Central memory CD4-positive, alpha-beta T cell (primary cell): ENCODE measurements at regions not wholly inside any gene's neighbourhood (a gene's known extent, or its start where the extent isn't known, plus 50 kb on each side); places are given as distances from the start of the nearest gene placed in this dataset.

Experiments
- DNase-seq: peaks from one replicate; pipeline ENCODE4 v3.0.0; 2022

DNA sequence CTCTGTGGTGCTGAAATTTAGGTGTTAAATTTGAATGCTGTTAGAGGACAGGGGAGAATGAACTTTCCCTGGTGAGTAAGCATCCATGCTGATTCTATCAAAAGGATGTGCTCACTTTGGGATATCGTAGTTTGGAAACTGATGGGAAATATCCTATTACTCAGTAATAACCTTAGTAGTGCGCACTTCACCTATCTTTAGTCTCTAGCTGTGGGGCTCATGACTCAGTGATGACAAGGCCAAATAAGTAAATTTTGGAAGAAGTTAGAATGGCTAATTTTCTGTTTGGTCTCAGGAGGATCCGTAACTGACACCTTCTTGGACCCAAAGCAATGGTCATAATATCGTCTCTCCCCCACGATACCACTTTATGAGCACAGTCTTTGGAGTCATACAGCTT lies 448.4 kb downstream of the PSAT1 start:
- no peak for DNase-seq

- no peak for DNase-seq
Observed at GRCh38 chr9:78746010-78746409, 449.1 kb downstream of the PSAT1 start.

- DNase-seq, result no peak
Observed at GRCh38 chr9:78753039-78753438, 456.1 kb downstream of the PSAT1 start.

DNA sequence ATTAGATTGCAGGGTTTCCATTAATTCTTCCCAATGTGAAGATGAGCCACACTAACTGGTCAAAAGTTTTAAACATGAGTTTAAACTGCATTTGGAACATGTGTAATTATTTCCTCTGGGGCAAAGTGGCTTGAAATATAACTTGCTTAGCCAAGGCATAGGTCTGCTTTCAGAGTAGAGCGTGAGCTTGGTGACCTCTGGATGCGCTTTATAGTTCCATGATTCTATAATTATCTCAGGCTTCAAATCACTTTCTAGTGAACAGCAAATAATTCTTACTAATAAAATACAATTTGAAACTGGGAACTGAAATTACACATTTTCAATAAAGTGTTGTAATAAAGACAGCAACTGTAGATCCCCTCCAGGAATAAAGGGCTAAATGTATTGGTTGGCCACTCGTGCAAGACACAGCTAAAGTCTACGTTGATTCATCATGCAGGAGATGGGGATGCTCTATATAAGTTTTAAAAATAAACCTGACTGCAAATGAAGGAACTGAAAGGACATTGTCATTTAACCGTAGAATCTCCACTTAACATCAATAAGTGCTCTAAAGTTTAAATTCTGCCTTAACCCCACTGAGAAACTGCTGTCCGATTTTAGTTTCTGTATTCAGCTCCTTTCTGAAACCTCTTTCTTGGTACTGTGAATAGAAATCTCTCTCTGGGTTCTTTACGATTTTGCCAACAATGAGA lies 460.0 kb downstream of the PSAT1 start:
- no peak for DNase-seq

DNA sequence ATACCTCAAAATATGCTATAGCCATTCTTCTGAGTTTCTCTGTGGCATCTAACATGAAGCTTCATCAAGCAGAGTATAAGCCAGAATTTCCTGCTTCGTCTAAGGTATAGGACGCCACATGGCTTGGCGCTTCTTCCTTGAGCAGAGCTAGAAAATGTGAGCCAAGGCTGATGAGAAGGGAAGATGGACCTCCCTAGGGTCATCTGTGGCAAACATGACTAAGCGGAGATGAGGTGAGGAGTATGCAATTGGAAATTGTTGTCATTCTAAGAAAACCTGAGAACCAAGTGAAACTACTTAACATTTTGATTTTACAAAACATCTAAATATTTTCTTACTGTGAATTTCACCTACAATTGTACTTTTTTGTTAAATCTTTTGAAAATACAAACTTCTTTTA lies 466.5 kb downstream of the PSAT1 start:
- no peak for DNase-seq

- no peak for DNase-seq
Observed at GRCh38 chr9:78765861-78766260, 468.9 kb downstream of the PSAT1 start.

- no peak for DNase-seq
Observed at GRCh38 chr9:78767490-78767889, 470.6 kb downstream of the PSAT1 start.

DNA sequence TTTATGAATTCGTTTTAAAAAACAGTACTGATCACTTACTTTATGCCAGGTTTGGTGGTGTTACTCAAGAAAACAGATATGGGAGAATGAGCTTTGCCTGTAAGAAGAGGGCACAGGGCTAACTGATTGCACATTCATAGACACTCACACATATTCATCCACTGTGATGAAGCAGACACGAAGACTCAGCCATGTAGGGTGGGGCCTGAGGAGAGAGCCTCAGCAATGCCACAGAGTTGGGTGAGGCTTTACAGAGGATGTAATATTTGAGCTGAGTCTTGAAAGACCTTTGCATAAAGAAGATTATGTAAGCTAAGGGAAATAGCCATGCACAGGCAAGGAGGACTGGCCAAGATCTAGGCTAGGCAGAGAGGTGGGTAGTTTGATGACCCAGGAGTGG lies 472.8 kb downstream of the PSAT1 start:
- no peak for DNase-seq

DNA sequence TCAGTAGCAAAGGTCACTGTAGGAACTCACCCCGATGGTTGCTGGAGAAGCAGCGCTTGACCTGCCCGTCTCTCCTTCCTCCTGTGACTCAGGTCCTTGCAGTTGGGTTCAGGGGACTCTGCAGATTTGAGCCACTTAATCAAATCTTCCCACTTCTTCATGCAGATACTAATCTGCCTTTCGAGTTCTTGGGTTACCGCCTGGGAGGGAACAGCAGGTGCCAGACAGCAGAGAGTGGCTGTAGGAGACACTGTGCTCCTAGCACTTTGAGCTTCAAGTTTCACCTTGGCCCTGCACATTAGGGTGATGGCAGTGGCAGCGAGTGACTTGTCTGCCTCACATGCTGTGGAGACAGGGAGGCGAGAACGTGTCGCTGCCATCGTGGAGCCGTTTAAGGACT lies 478.3 kb downstream of the PSAT1 start:
- DNase-seq, result no peak

GRCh38 chr9:78775696-78776295 lies 478.9 kb downstream of the PSAT1 start:
- no peak for DNase-seq

GRCh38 chr9:78777747-78778146 lies 480.8 kb downstream of the PSAT1 start:
- DNase-seq, result no peak

- no peak for DNase-seq
Observed at GRCh38 chr9:78778318-78778717, 481.4 kb downstream of the PSAT1 start.

- DNase-seq, result no peak
Observed at GRCh38 chr9:78778861-78779374, 482.0 kb downstream of the PSAT1 start.

DNA sequence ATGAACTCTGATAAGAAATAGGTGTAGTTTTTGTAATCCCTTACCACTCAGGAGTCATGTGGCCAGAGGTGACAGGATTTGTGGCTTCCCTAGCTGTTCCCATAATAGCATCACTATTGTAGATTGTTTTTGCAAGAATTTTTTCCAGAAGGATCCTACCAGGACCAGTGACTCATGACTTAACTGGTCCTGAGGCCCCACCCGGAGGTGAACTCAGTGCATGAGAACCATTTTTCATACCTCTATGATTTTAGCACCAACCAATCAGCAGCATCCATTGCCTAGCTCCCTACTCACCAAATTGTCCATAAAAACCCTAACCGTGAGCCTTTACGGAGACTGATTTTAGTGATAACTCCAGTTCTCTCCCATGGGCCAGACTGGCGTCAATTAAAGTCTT lies 484.8 kb downstream of the PSAT1 start:
- no peak for DNase-seq

GRCh38 chr9:78782234-78782633 lies 485.3 kb downstream of the PSAT1 start:
- DNase-seq, result no peak

- no peak for DNase-seq
Observed at GRCh38 chr9:78782858-78783257, 485.9 kb downstream of the PSAT1 start.

DNA sequence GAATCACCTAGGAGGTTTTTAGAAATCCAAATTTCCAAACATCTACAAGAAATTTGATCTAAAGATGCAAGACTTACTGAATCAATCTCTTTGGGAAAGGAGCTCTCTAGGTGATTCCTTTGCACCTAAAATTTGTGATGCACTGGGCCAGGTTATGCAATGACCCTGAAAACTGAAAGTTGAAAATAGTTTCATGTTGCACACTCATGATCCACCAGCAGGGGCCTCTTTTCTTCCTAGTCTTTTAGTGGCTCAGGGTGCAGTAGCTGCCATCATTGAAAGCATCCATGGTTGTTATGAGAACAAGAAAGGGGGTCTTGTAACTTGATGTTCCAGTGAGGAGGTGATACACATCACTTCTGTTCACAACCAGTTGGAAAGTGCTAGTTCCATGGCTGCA lies 486.8 kb downstream of the PSAT1 start:
- DNase-seq, result no peak

DNA sequence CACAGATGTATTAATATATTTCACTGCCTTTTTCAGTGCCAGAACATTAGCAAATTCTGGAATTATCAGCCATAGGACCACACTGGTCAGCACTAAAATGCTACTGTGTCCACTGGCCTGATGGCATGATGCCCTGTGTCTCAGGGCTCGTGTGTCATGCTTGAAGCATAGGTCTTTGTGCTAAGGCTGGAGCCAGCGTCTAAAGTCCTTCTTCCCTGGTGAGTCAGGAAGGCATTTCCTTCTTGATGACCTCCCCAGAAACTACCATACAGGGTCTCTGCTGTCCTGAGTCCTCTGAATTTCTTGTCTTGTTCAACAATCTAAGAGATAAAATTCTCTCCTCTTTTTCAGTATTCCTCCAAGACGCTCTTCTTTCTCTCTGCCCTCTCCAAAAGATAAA lies 489.9 kb downstream of the PSAT1 start:
- DNase-seq, result no peak

GRCh38 chr9:78788101-78788500 lies 491.2 kb downstream of the PSAT1 start:
- DNase-seq, result no peak

GRCh38 chr9:78791779-78792178 lies 494.9 kb downstream of the PSAT1 start:
- no peak for DNase-seq

GRCh38 chr9:78792745-78793144 lies 495.8 kb downstream of the PSAT1 start:
- no peak for DNase-seq

DNA sequence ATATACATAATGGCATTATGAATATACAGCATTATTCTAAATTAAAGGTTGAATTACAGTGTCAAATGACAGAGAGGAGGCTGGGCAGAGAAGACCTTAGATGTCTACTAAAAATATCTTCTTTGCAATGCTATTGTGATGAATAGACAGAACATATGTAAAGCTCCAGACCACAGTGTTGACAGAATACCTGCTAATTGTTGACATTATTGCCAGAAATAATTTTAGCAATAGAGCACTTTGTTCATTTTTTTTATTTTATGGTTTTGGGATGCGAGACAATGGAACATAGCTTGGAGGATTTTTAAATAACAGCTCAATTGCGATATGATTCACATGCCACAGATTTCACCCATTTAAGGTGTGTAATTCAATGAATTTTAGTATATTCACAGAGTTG lies 508.8 kb downstream of the PSAT1 start:
- DNase-seq, result no peak

DNA sequence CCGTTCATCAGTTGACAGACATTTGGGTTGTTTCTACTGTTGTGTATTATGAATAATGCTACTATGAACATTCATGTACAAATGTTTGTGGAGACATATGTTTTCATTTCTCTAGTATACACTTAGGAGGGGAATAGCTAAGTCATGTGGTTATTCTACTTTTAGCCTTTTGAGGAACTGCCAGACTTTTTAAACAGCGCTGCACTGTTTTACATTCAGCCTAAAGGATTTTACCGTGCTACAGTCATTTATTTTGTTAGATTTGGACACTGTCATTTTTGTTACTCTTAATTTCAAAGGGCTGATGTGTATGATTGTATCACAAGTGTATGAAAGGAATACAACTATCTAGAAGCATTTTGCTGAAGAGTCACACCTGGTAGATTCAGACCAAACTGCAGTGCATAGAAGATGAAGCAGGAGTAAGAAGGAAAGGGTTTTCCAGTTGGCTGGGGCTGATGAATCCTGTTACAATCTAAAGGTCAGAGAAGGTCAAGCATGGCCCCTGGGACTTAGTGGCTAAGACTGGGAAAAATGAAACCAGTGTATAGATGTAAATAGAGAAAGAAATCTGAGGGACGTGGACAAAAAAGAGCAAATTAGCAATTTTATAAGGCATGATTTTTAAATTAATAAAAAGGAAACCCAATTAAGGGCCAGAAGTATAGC lies 509.7 kb downstream of the PSAT1 start:
- no peak for DNase-seq

- DNase-seq, result no peak
Observed at GRCh38 chr9:78807286-78807685, 510.4 kb downstream of the PSAT1 start.
